ENCODE measurements at regions not wholly inside any gene's neighbourhood (a gene's known extent, or its start where the extent isn't known, plus 50 kb on each side); places are given as distances from the start of the nearest gene placed in this dataset.
"Not testable (repeated sequence)": the region's sequence is repeated elsewhere in the genome, so short reads cannot be mapped to it uniquely, and the experiment has no call there.

DNA sequence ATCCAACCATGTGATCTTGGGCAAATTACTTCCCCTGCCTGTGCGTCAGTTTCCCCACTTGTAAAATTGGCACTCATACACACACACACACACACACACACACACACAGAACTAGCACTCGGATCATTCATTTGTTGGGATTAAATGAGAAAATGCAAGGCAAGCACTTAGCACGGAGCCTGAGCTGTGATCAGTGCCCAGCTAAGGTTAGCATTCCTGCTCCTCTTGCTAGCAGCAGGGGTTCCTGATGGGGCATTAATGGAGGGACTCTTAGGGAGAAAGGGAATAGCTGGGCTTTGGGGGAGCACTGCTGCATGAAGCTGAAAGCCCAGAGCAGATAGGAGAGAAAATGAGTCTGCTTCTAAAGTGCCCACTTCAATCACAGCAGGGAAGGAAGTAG is 187.7 kb upstream of the C2CD4B start:
- DNase-seq, result no peak
- no peak for ATAC-seq
- no peak overlapping the region for H3K27ac ChIP-seq (ENCODE audit: low read length)
- H3K4me3 ChIP-seq (ENCODE audit: low read length), result no peak overlapping the region
- no peaks in the 10 kb centered on the region for H3K27me3 ChIP-seq (ENCODE audit: control insufficient read depth, insufficient read depth)
- intact Hi-C loops (cut with DNase I), result no loop called here
- H3K4me1 ChIP-seq (ENCODE audit: control insufficient read depth, insufficient read depth, low read length), result no peaks in the 10 kb centered on the region
- no peaks in the 10 kb centered on the region for H3K9me3 ChIP-seq (ENCODE audit: control insufficient read depth, low read length)
- 82% methylated on average over 3 of the region's 3 CpGs for WGBS

DNA sequence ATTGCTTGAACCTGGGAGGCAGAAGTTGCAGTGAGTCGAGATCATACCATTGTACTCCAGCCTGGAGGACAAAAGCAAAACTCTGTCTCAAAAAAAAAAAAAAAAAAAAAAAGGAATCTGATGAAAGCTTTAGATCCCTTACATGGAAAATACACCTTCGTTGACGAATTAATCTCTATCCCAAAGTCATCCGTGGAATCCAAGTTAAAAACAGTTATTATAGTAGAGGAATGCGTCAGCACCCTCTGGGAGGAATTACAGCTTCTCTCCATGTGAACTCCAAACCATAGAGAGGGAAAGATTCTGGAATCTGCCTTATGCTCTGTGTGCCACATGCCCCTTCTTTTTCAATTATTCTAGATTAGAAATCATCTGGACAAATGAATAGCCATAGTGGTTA is 192.3 kb upstream of the C2CD4B start:
- no peak for DNase-seq
- 72% methylated on average over 5 of the region's 5 CpGs for WGBS
- no peaks in the 10 kb centered on the region for H3K9me3 ChIP-seq (ENCODE audit: control insufficient read depth, low read length)
- no peak for ATAC-seq
- H3K4me3 ChIP-seq (ENCODE audit: low read length), result no peak overlapping the region
- H3K27me3 ChIP-seq (ENCODE audit: control insufficient read depth, insufficient read depth), result no peaks in the 10 kb centered on the region
- no peaks in the 10 kb centered on the region for H3K4me1 ChIP-seq (ENCODE audit: control insufficient read depth, insufficient read depth, low read length)
- no peak overlapping the region for H3K27ac ChIP-seq (ENCODE audit: low read length)
- intact Hi-C loops (cut with DNase I), result no loop called here

- no peaks in the 10 kb centered on the region for H3K4me1 ChIP-seq (ENCODE audit: control insufficient read depth, insufficient read depth, low read length)
- WGBS, result 60% methylated on average over 3 of the region's 3 CpGs
- H3K9me3 ChIP-seq (ENCODE audit: control insufficient read depth, low read length), result no peaks in the 10 kb centered on the region
- ATAC-seq, result no peak
- H3K4me3 ChIP-seq (ENCODE audit: low read length), result no peak overlapping the region
- no peaks in the 10 kb centered on the region for H3K27me3 ChIP-seq (ENCODE audit: control insufficient read depth, insufficient read depth)
- no peak for DNase-seq
- no peak overlapping the region for H3K27ac ChIP-seq (ENCODE audit: low read length)
- intact Hi-C loops (cut with DNase I), result no loop called here
Observed at GRCh38 chr15:62359416-62359815, 194.3 kb upstream of the C2CD4B start.

DNA sequence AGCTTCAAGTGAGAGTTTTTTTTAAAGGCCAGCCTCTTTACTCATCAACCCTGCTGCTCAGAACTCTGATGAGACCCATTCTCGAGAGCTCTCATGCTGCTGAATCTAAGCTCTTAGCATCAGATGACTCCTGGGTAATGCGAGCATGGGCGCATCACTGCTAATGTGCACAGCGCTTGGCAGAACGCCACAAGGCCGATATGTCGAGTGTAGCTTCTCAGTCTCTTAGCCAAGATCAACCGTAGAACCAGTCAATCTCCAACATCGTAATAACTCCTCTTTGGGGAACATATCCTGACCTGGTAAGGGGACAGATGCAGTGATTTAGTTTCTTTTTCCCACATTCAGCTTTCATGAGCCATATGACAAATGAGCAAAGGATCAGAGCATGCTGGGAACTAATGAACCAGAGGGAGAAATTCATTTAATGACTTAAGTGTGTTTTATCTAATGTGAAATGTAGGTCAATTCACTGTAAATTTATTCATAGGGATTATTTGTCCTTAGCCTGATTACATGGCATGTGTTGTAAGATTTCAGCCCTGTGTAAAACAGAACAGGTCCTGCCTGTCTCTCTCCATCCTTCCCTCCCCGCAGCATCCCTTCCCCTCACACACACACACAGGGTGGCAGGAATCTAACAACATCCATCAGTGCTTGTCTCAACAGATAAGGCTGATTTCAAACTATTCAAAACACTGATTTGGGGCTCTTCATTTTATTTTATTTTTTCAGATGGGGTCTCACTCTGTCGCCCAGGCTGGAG is 195.4 kb upstream of the C2CD4B start:
- ATAC-seq (no peak), DNase-seq (peak; percentile 28 to 71 (median 67))
- Histone ChIP-seq H3K4me3 (ENCODE audit: low read length) (no peak overlapping the region), H3K27ac (ENCODE audit: low read length) (no peak overlapping the region), H3K4me1 (ENCODE audit: control insufficient read depth, insufficient read depth, low read length) (no peaks in the 10 kb centered on the region), H3K9me3 (ENCODE audit: control insufficient read depth, low read length) (no peaks in the 10 kb centered on the region), H3K27me3 (ENCODE audit: control insufficient read depth, insufficient read depth) (no peaks in the 10 kb centered on the region)
- WGBS, result 70% methylated on average over 11 of the region's 11 CpGs
- intact Hi-C loops (cut with DNase I), result no loop called here

GRCh38 chr15:62362144-62362543 is 197.1 kb upstream of the C2CD4B start:
- DNase-seq, result no peak
- H3K27me3 ChIP-seq (ENCODE audit: control insufficient read depth, insufficient read depth), result no peaks in the 10 kb centered on the region
- intact Hi-C loops (cut with DNase I), result no loop called here
- no peak overlapping the region for H3K4me3 ChIP-seq (ENCODE audit: low read length)
- no peaks in the 10 kb centered on the region for H3K4me1 ChIP-seq (ENCODE audit: control insufficient read depth, insufficient read depth, low read length)
- WGBS, result 87% methylated on average over 20 of the region's 20 CpGs
- no peak overlapping the region for H3K27ac ChIP-seq (ENCODE audit: low read length)
- no peaks in the 10 kb centered on the region for H3K9me3 ChIP-seq (ENCODE audit: control insufficient read depth, low read length)
- ATAC-seq, result no peak

DNA sequence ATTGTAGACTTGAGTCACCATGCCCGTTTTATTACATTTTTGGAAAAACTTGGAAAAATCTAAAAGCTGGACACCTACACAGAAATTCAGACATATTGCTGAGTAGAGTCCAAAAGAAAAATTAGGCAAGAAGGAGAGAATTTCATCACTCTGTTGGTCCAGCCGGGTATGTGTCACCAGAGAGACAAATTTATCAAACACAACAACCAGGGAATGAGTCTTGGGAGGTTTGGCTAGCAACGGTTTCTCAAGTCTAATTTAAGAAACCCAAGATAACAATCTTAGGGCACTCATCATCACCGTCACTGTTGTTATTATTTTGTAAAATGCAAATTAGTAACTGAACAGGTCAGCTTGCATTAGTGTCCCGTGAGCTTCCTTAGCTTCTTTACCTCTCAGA is 197.5 kb upstream of the C2CD4B start:
- Histone ChIP-seq H3K27ac (ENCODE audit: low read length) (no peak overlapping the region), H3K27me3 (ENCODE audit: control insufficient read depth, insufficient read depth) (no peaks in the 10 kb centered on the region), H3K4me1 (ENCODE audit: control insufficient read depth, insufficient read depth, low read length) (no peaks in the 10 kb centered on the region), H3K9me3 (ENCODE audit: control insufficient read depth, low read length) (no peaks in the 10 kb centered on the region), H3K4me3 (ENCODE audit: low read length) (no peak overlapping the region)
- no peak for ATAC-seq
- WGBS, result 45% methylated on average over 5 of the region's 5 CpGs
- intact Hi-C loops (cut with DNase I), result no loop called here
- no peak for DNase-seq

GRCh38 chr15:62363913-62364312 is 198.8 kb upstream of the C2CD4B start:
- Histone ChIP-seq H3K27ac (ENCODE audit: low read length) (no peak overlapping the region), H3K4me3 (ENCODE audit: low read length) (no peak overlapping the region), H3K27me3 (ENCODE audit: control insufficient read depth, insufficient read depth) (no peaks in the 10 kb centered on the region), H3K4me1 (ENCODE audit: control insufficient read depth, insufficient read depth, low read length) (no peaks in the 10 kb centered on the region), H3K9me3 (ENCODE audit: control insufficient read depth, low read length) (no peaks in the 10 kb centered on the region)
- intact Hi-C loops (cut with DNase I), result no loop called here
- ATAC-seq (no peak), DNase-seq (no peak)
- 69% methylated on average over 1 of the region's 1 CpG for WGBS

GRCh38 chr15:62365795-62366442 is 200.8 kb upstream of the C2CD4B start:
- no peak for ATAC-seq
- WGBS, result 70% methylated on average over 4 of the region's 4 CpGs
- no peak overlapping the region for H3K27ac ChIP-seq (ENCODE audit: low read length)
- intact Hi-C loops (cut with DNase I), result no loop called here
- no peaks in the 10 kb centered on the region for H3K4me1 ChIP-seq (ENCODE audit: control insufficient read depth, insufficient read depth, low read length)
- DNase-seq, result no peak
- H3K9me3 ChIP-seq (ENCODE audit: control insufficient read depth, low read length), result no peaks in the 10 kb centered on the region
- no peaks in the 10 kb centered on the region for H3K27me3 ChIP-seq (ENCODE audit: control insufficient read depth, insufficient read depth)
- no peak overlapping the region for H3K4me3 ChIP-seq (ENCODE audit: low read length)

DNA sequence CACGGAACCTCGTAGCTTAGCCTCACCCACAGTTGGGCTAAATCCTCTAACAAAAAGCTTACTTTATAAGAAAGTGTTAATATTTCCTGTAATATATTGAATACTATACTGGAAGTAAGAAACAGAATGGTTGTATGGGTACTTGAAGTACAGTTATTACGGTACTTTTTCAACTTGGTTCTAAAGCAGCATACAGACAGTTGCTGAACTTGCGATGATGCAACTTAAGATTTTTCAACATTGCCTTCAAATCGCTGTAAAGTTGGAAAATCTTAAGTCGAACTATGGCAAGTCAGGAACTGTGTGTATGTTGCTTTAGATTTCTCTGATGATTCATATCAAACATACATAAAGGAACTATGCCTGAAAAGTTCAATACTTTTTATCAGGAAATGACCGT is 204.4 kb upstream of the C2CD4B start:
- no peak for ATAC-seq
- intact Hi-C loops (cut with DNase I), result no loop called here
- WGBS, result 78% methylated on average over 7 of the region's 7 CpGs
- Histone ChIP-seq H3K9me3 (ENCODE audit: control insufficient read depth, low read length) (no peaks in the 10 kb centered on the region), H3K27me3 (ENCODE audit: control insufficient read depth, insufficient read depth) (no peaks in the 10 kb centered on the region), H3K27ac (ENCODE audit: low read length) (no peak overlapping the region), H3K4me3 (ENCODE audit: low read length) (no peak overlapping the region), H3K4me1 (ENCODE audit: control insufficient read depth, insufficient read depth, low read length) (no peaks in the 10 kb centered on the region)
- no peak for DNase-seq

- WGBS, result 92% methylated on average over 4 of the region's 4 CpGs
- H3K27me3 ChIP-seq (ENCODE audit: control insufficient read depth, insufficient read depth); DNase-seq; H3K9me3 ChIP-seq (ENCODE audit: control insufficient read depth, low read length); H3K4me1 ChIP-seq (ENCODE audit: control insufficient read depth, insufficient read depth, low read length); ATAC-seq; H3K27ac ChIP-seq (ENCODE audit: low read length); intact Hi-C loops (cut with DNase I); H3K4me3 ChIP-seq (ENCODE audit: low read length): not testable (repeated sequence)
Observed at GRCh38 chr15:62371683-62372082, 206.6 kb upstream of the C2CD4B start.

DNA sequence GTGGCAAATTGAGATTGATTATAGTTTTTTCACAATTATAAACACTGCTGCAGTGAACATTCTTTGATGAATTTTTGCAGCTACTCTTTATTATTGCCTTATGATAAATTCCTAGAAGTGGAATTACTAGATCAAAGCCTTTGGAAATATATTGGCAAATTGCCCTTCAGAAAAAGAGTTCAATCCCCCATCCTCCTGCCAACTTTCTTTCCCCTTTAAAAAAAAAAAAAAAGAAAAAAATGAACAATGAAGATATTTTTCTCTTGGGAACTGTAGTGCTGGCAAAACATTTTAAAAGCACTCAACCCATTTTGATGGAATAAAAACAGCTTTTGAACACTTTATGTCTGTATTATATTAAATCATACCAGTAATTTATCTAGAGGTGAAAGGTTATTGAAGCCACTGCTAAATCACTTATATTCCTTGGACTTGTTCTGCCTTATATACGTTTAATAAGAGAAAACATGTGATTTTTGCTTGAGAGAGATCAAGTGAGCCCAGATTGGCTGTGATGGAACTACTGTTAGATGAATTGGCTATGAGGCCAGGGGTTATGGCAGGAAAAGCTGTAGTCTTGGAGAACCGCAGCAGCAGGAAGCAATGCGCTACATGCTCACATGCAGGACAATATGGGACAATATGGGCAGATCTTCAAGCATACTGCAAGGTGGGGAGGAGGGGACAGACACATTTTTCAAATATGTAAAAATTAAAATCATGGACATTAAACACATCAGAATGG is 212.8 kb upstream of the C2CD4B start:
- WGBS, result 57% methylated on average over 3 of the region's 3 CpGs
- Histone ChIP-seq H3K4me3 (ENCODE audit: low read length) (no peak overlapping the region), H3K27ac (ENCODE audit: low read length) (no peak overlapping the region), H3K9me3 (ENCODE audit: control insufficient read depth, low read length) (no peaks in the 10 kb centered on the region), H3K27me3 (ENCODE audit: control insufficient read depth, insufficient read depth) (no peaks in the 10 kb centered on the region), H3K4me1 (ENCODE audit: control insufficient read depth, insufficient read depth, low read length) (no peaks in the 10 kb centered on the region)
- DNase-seq (no peak), ATAC-seq (no peak)
- intact Hi-C loops (cut with DNase I), result no loop called here
